HEK293 (cell line): ENCODE measurements at regions not wholly inside any gene's neighbourhood (a gene's known extent, or its start where the extent isn't known, plus 50 kb on each side); places are given as distances from the start of the nearest gene placed in this dataset.

Experiments
- CTCF ChIA-PET: fragments of 350-600 bp; formaldehyde crosslinking; extraction: SDS; loops from one replicate; lab custom pipeline; 2021; ENCODE audit warnings: antibody characterized with exemption; lab: Yijun Ruan, JAX
- POLR2A ChIA-PET: fragments of 300-600 bp; formaldehyde crosslinking; extraction: SDS; loops from one replicate; lab custom pipeline; 2020; ENCODE audit warnings: antibody characterized with exemption, inconsistent platforms; lab: Yijun Ruan, JAX
- H3K27ac ChIP-seq: fragments of 200-500 bp; sonication (Bioruptor generic); 2 replicates; pipeline ENCODE4 v1.5.1; 2014; ENCODE audit warnings: low read depth, low read length, control low read depth, inconsistent platforms; ENCODE audit errors: extremely low read depth
- H3K36me3 ChIP-seq, 2 experiments: fragments of 200-500 bp in 1 of 2; sonication (Bioruptor generic) in 1 of 2; 1 replicate in 1 of 2; 2 replicates in 1 of 2; pipeline ENCODE4 v1.5.1; 2014 to 2017; ENCODE audit warnings: inconsistent platforms in 2 of 2, low read length in 2 of 2; ENCODE audit not compliant: control insufficient read depth in 2 of 2, insufficient read depth in 1 of 2
- H3K4me1 ChIP-seq: fragments of 200-500 bp; sonication (Bioruptor generic); 2 replicates; pipeline ENCODE4 v1.5.1; 2014; ENCODE audit warnings: mild to moderate bottlenecking, low read length, inconsistent platforms; ENCODE audit not compliant: control insufficient read depth, insufficient read depth
- H3K4me3 ChIP-seq: 2 replicates; pipeline ENCODE4 v1.5.1; 2011; ENCODE audit warnings: low read depth, mild to moderate bottlenecking, control low read depth, low read length, moderate library complexity
- H3K9me3 ChIP-seq: fragments of 200-500 bp; sonication (Bioruptor generic); 2 replicates; pipeline ENCODE4 v1.5.1; 2014; ENCODE audit warnings: low read depth, low read length, inconsistent platforms; ENCODE audit not compliant: control insufficient read depth, insufficient read depth
- BCL11A ChIP-seq: fragments of 450-650 bp; formaldehyde crosslinking; IDR thresholded peaks from 2 replicates; pipeline ENCODE4 v1.5.1; 2016; ENCODE audit warnings: low read depth, missing biosample characterization, missing genetic modification characterization
- GFI1B ChIP-seq: fragments of 450-650 bp; formaldehyde crosslinking; IDR thresholded peaks from 2 replicates; pipeline ENCODE4 v1.5.1; 2016; ENCODE audit warnings: missing biosample characterization, missing genetic modification characterization
- GLIS1 ChIP-seq: fragments of 450-650 bp; formaldehyde crosslinking; IDR thresholded peaks from 2 replicates; pipeline ENCODE4 v1.5.1; 2016; ENCODE audit warnings: missing biosample characterization, missing genetic modification characterization
- KLF16 ChIP-seq: fragments of 450-650 bp; formaldehyde crosslinking; IDR thresholded peaks from 2 replicates; pipeline ENCODE4 v1.5.1; 2017; ENCODE audit warnings: missing biosample characterization, missing genetic modification characterization
- MYNN ChIP-seq: fragments of 450-650 bp; formaldehyde crosslinking; IDR thresholded peaks from 2 replicates; pipeline ENCODE4 v1.5.1; 2016; ENCODE audit warnings: missing biosample characterization, missing genetic modification characterization, borderline replicate concordance
- OSR2 ChIP-seq: fragments of 450-650 bp; formaldehyde crosslinking; IDR thresholded peaks from 2 replicates; pipeline ENCODE4 v1.5.1; 2016; ENCODE audit warnings: missing biosample characterization, missing genetic modification characterization
- OVOL3 ChIP-seq: fragments of 450-650 bp; formaldehyde crosslinking; IDR thresholded peaks from 2 replicates; pipeline ENCODE4 v1.5.1; 2016; ENCODE audit warnings: missing biosample characterization, missing genetic modification characterization
- SETDB1 ChIP-seq: IDR thresholded peaks from one replicate; pipeline ENCODE4 v1.6.1; 2017; ENCODE audit warnings: mild to moderate bottlenecking, low read length, moderate library complexity, mixed read lengths; ENCODE audit not compliant: insufficient read length
- SP7 ChIP-seq: fragments of 450-650 bp; formaldehyde crosslinking; IDR thresholded peaks from 2 replicates; pipeline ENCODE4 v1.5.1; 2016; ENCODE audit warnings: missing biosample characterization, missing genetic modification characterization
- WT1 ChIP-seq: fragments of 450-650 bp; formaldehyde crosslinking; IDR thresholded peaks from 2 replicates; pipeline ENCODE4 v1.5.1; 2016; ENCODE audit warnings: missing biosample characterization, missing genetic modification characterization
- ZBTB17 ChIP-seq: fragments of 450-650 bp; formaldehyde crosslinking; IDR thresholded peaks from 2 replicates; pipeline ENCODE4 v1.5.1; 2016; ENCODE audit warnings: missing biosample characterization, missing genetic modification characterization
- ZBTB20 ChIP-seq: fragments of 450-650 bp; formaldehyde crosslinking; IDR thresholded peaks from 2 replicates; pipeline ENCODE4 v1.5.1; 2016; ENCODE audit warnings: missing biosample characterization, missing genetic modification characterization
- ZFP69B ChIP-seq: fragments of 450-650 bp; formaldehyde crosslinking; IDR thresholded peaks from 2 replicates; pipeline ENCODE4 v1.5.1; 2016; ENCODE audit warnings: missing biosample characterization, missing genetic modification characterization
- ZNF112 ChIP-seq: fragments of 450-650 bp; formaldehyde crosslinking; IDR thresholded peaks from 2 replicates; pipeline ENCODE4 v1.5.0; 2017; ENCODE audit warnings: missing biosample characterization, missing genetic modification characterization
- ZNF121 ChIP-seq: fragments of 450-650 bp; formaldehyde crosslinking; IDR thresholded peaks from 2 replicates; pipeline ENCODE4 v1.5.1; 2016; ENCODE audit warnings: missing biosample characterization, missing genetic modification characterization
- ZNF146 ChIP-seq: fragments of 450-650 bp; formaldehyde crosslinking; IDR thresholded peaks from 2 replicates; pipeline ENCODE4 v1.5.1; 2016; ENCODE audit warnings: missing biosample characterization, missing genetic modification characterization
- ZNF23 ChIP-seq: fragments of 450-650 bp; formaldehyde crosslinking; IDR thresholded peaks from 2 replicates; pipeline ENCODE4 v1.5.1; 2016; ENCODE audit warnings: missing biosample characterization, missing genetic modification characterization, borderline replicate concordance
- ZNF248 ChIP-seq: fragments of 450-650 bp; formaldehyde crosslinking; IDR thresholded peaks from 2 replicates; pipeline ENCODE4 v1.5.1; 2017; ENCODE audit warnings: missing biosample characterization, missing genetic modification characterization
- ZNF510 ChIP-seq: fragments of 450-650 bp; formaldehyde crosslinking; IDR thresholded peaks from 2 replicates; pipeline ENCODE4 v1.5.1; 2018; ENCODE audit warnings: mild to moderate bottlenecking, missing genetic modification characterization, missing biosample characterization; ENCODE audit not compliant: insufficient replicate concordance
- ZNF544 ChIP-seq: fragments of 450-650 bp; formaldehyde crosslinking; IDR thresholded peaks from 2 replicates; pipeline ENCODE4 v1.5.0; 2017; ENCODE audit warnings: missing biosample characterization, missing genetic modification characterization
- ZNF626 ChIP-seq: fragments of 450-650 bp; sonication (Bioruptor Pico); formaldehyde crosslinking; IDR thresholded peaks from 2 replicates; pipeline ENCODE4 v1.5.1; 2018; ENCODE audit warnings: missing biosample characterization, missing genetic modification characterization, inconsistent platforms
- ZNF654 ChIP-seq: fragments of 450-650 bp; formaldehyde crosslinking; IDR thresholded peaks from 2 replicates; pipeline ENCODE4 v1.5.1; 2016; ENCODE audit warnings: low read depth, missing biosample characterization, missing genetic modification characterization
- ZNF677 ChIP-seq: fragments of 450-650 bp; IDR thresholded peaks from 2 replicates; pipeline ENCODE4 v1.5.0; 2018; ENCODE audit warnings: missing biosample characterization, mild to moderate bottlenecking, missing genetic modification characterization, moderate library complexity
- ZNF830 ChIP-seq: fragments of 450-650 bp; IDR thresholded peaks from 2 replicates; pipeline ENCODE4 v1.5.0; 2018; ENCODE audit warnings: missing biosample characterization, missing genetic modification characterization, low read depth, mild to moderate bottlenecking, moderate library complexity
- ZSCAN16 ChIP-seq: fragments of 450-650 bp; formaldehyde crosslinking; IDR thresholded peaks from 2 replicates; pipeline ENCODE4 v1.5.1; 2016; ENCODE audit warnings: missing biosample characterization, missing genetic modification characterization
- ZXDB ChIP-seq: fragments of 450-650 bp; formaldehyde crosslinking; IDR thresholded peaks from 2 replicates; pipeline ENCODE4 v1.5.1; 2016; ENCODE audit warnings: missing biosample characterization, missing genetic modification characterization
- TF ChIP-seq, protein P1 (sequence below): fragments of 450-650 bp; formaldehyde crosslinking; IDR thresholded peaks from 2 replicates; pipeline ENCODE4 v1.5.1; 2016; ENCODE audit warnings: missing biosample characterization, missing genetic modification characterization
- TF ChIP-seq, protein P2 (sequence below): fragments of 450-650 bp; formaldehyde crosslinking; IDR thresholded peaks from 2 replicates; pipeline ENCODE4 v1.5.1; 2016; ENCODE audit warnings: missing biosample characterization, missing genetic modification characterization
- TF ChIP-seq, protein P3 (sequence below): fragments of 450-650 bp; formaldehyde crosslinking; IDR thresholded peaks from 2 replicates; pipeline ENCODE4 v1.5.1; 2017; ENCODE audit warnings: missing biosample characterization, missing genetic modification characterization
- TF ChIP-seq, protein P4 (sequence below): fragments of 450-650 bp; formaldehyde crosslinking; IDR thresholded peaks from 2 replicates; pipeline ENCODE4 v1.5.1; 2016; ENCODE audit warnings: missing biosample characterization, missing genetic modification characterization, borderline replicate concordance
- TF ChIP-seq, protein P5 (sequence below): fragments of 450-650 bp; formaldehyde crosslinking; IDR thresholded peaks from 2 replicates; pipeline ENCODE4 v1.5.1; 2016; ENCODE audit warnings: missing biosample characterization, missing genetic modification characterization

DNA sequence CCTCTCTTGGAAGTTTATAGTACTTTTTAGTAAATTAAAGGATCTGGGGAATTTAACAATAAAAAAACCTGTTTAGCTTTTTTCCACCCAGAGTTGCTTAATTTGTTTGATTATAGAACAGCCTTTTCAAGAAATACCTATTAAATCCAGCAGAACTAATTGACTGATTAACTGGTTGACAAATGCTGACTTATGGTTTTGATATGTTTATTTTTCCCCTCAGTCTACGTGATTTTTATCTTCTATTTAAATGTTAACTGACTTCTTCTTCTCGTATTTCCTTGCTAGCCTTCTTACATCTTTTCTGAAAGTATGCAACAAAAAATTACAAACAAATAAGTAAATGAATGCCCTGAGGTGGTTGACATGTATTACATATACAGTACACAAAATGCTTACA lies 302.9 kb upstream of the SPAG17 start:
- Histone ChIP-seq H3K36me3 (no peaks in the 10 kb centered on the region), H3K27ac (no peak overlapping the region), H3K4me3 (no peak overlapping the region), H3K9me3 (no peaks in the 10 kb centered on the region), H3K4me1 (peaks cover 33% of the 10 kb centered on the region)
- POLR2A ChIA-PET: no interaction called here
- CTCF ChIA-PET: no interaction called here
- peak; percentile 46; the same call in 1 of the 2 replicates for TF ChIP-seq KLF16
- peak; percentile 84 for TF ChIP-seq OVOL3 (tag by site-specific recombination)
- TF ChIP-seq OSR2 (tag by site-specific recombination): peak; percentile 77
- no peak for TF ChIP-seq ZNF654 (tag by site-specific recombination)
- TF ChIP-seq ZBTB17: peak; percentile 40; the same call in 1 of the 2 replicates
- TF ChIP-seq, protein P1, sequence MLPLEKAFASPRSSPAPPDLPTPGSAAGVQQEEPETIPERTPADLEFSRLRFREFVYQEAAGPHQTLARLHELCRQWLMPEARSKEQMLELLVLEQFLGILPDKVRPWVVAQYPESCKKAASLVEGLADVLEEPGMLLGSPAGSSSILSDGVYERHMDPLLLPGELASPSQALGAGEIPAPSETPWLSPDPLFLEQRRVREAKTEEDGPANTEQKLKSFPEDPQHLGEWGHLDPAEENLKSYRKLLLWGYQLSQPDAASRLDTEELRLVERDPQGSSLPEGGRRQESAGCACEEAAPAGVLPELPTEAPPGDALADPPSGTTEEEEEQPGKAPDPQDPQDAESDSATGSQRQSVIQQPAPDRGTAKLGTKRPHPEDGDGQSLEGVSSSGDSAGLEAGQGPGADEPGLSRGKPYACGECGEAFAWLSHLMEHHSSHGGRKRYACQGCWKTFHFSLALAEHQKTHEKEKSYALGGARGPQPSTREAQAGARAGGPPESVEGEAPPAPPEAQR (tag by site-specific recombination): no peak
- no peak for TF ChIP-seq ZNF510 (tag by site-specific recombination)
- TF ChIP-seq ZNF248: no peak
- TF ChIP-seq, protein P2, sequence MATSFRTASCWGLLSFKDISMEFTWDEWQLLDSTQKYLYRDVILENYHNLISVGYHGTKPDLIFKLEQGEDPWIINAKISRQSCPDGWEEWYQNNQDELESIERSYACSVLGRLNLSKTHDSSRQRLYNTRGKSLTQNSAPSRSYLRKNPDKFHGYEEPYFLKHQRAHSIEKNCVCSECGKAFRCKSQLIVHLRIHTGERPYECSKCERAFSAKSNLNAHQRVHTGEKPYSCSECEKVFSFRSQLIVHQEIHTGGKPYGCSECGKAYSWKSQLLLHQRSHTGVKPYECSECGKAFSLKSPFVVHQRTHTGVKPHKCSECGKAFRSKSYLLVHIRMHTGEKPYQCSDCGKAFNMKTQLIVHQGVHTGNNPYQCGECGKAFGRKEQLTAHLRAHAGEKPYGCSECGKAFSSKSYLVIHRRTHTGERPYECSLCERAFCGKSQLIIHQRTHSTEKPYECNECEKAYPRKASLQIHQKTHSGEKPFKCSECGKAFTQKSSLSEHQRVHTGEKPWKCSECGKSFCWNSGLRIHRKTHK (tag by site-specific recombination): no peak
- TF ChIP-seq, protein P3, sequence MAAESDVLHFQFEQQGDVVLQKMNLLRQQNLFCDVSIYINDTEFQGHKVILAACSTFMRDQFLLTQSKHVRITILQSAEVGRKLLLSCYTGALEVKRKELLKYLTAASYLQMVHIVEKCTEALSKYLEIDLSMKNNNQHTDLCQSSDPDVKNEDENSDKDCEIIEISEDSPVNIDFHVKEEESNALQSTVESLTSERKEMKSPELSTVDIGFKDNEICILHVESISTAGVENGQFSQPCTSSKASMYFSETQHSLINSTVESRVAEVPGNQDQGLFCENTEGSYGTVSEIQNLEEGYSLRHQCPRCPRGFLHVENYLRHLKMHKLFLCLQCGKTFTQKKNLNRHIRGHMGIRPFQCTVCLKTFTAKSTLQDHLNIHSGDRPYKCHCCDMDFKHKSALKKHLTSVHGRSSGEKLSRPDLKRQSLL (tag by site-specific recombination): no peak
- peak; percentile 27; the same call in 1 of the 2 replicates for TF ChIP-seq GLIS1 (tag by site-specific recombination)
- TF ChIP-seq ZNF677 (tag by site-specific recombination): no peak
- TF ChIP-seq ZNF112: no peak
- TF ChIP-seq, protein P4, sequence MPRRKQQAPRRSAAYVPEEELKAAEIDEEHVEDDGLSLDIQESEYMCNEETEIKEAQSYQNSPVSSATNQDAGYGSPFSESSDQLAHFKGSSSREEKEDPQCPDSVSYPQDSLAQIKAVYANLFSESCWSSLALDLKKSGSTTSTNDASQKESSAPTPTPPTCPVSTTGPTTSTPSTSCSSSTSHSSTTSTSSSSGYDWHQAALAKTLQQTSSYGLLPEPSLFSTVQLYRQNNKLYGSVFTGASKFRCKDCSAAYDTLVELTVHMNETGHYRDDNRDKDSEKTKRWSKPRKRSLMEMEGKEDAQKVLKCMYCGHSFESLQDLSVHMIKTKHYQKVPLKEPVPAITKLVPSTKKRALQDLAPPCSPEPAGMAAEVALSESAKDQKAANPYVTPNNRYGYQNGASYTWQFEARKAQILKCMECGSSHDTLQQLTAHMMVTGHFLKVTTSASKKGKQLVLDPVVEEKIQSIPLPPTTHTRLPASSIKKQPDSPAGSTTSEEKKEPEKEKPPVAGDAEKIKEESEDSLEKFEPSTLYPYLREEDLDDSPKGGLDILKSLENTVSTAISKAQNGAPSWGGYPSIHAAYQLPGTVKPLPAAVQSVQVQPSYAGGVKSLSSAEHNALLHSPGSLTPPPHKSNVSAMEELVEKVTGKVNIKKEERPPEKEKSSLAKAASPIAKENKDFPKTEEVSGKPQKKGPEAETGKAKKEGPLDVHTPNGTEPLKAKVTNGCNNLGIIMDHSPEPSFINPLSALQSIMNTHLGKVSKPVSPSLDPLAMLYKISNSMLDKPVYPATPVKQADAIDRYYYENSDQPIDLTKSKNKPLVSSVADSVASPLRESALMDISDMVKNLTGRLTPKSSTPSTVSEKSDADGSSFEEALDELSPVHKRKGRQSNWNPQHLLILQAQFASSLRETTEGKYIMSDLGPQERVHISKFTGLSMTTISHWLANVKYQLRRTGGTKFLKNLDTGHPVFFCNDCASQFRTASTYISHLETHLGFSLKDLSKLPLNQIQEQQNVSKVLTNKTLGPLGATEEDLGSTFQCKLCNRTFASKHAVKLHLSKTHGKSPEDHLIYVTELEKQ (tag by site-specific recombination): 0 out of 2 replicates have a peak, but pooled peaks have one; percentile 24
- no peak for TF ChIP-seq ZNF23 (tag by site-specific recombination)
- TF ChIP-seq WT1 (tag by site-specific recombination): peak; percentile 77
- TF ChIP-seq ZNF830: no peak
- no peak for TF ChIP-seq ZSCAN16 (tag by site-specific recombination)
- TF ChIP-seq ZBTB20 (tag by site-specific recombination): no peak
- TF ChIP-seq MYNN (tag by site-specific recombination): no peak
- no peak for TF ChIP-seq ZFP69B
- TF ChIP-seq ZNF121 (tag by site-specific recombination): peak; percentile 29; the same call in 1 of the 2 replicates
- peak; percentile 71; the same call in 1 of the 2 replicates for TF ChIP-seq ZXDB (tag by site-specific recombination)
- TF ChIP-seq ZNF146: no peak
- no peak for TF ChIP-seq SP7 (tag by site-specific recombination)
- 0 out of 2 replicates have a peak, but pooled peaks have one; percentile 39 for TF ChIP-seq GFI1B
- TF ChIP-seq ZNF544: no peak
- TF ChIP-seq, protein P5, sequence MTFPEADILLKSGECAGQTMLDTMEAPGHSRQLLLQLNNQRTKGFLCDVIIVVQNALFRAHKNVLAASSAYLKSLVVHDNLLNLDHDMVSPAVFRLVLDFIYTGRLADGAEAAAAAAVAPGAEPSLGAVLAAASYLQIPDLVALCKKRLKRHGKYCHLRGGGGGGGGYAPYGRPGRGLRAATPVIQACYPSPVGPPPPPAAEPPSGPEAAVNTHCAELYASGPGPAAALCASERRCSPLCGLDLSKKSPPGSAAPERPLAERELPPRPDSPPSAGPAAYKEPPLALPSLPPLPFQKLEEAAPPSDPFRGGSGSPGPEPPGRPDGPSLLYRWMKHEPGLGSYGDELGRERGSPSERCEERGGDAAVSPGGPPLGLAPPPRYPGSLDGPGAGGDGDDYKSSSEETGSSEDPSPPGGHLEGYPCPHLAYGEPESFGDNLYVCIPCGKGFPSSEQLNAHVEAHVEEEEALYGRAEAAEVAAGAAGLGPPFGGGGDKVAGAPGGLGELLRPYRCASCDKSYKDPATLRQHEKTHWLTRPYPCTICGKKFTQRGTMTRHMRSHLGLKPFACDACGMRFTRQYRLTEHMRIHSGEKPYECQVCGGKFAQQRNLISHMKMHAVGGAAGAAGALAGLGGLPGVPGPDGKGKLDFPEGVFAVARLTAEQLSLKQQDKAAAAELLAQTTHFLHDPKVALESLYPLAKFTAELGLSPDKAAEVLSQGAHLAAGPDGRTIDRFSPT (tag by site-specific recombination): peak; percentile 68; the same call in 1 of the 2 replicates
- no peak for TF ChIP-seq ZNF626
- TF ChIP-seq SETDB1: no peak
- peak; percentile 64; the same call in 1 of the 2 replicates for TF ChIP-seq BCL11A (tag by site-specific recombination)
